ENCODE measurements at regions not wholly inside any gene's neighbourhood (a gene's known extent, or its start where the extent isn't known, plus 50 kb on each side); places are given as distances from the start of the nearest gene placed in this dataset.

- no peaks in the 10 kb centered on the region for H3K27me3 ChIP-seq (replicated peaks in 1 of 7)
- TF ChIP-seq POLR2A (IDR thresholded peaks at IDR 0.05) (no peak), POLR2AphosphoS5 (IDR thresholded peaks at IDR 0.05) (no peak), CTCF (IDR thresholded peaks at IDR 0.05 in 8 of 11, conservative IDR thresholded peaks at IDR 0.05 in 3 of 11) (no peak)
- H3K4me1 ChIP-seq = no peaks in the 10 kb centered on the region
- DNase-seq = no peak
- H3K27ac ChIP-seq = no peak overlapping the region
- intact Hi-C loops (cut with DNase I; ENCODE audit: low total_unique reads) = no loop called here
- WGBS, 5 donors = 21 to 40% (median 29%) methylated on average over 7 of the region's 7 CpGs
- no peak overlapping the region for H3K4me3 ChIP-seq
- H3K9me3 ChIP-seq = peaks cover 0 to 6% (median 0%) of the 10 kb centered on the region in 8 donors
- no peaks in the 10 kb centered on the region for H3K36me3 ChIP-seq
Measured at GRCh38 chr18:39596891-39597290, 2031.3 kb upstream of the CELF4 start.

- TF ChIP-seq CTCF (IDR thresholded peaks at IDR 0.05 in 8 of 11, conservative IDR thresholded peaks at IDR 0.05 in 3 of 11) = no peak
- no peak for TF ChIP-seq POLR2AphosphoS5 (IDR thresholded peaks at IDR 0.05)
- H3K36me3 ChIP-seq = no peaks in the 10 kb centered on the region
Measured at GRCh38 chr18:39596221-39596620, 2030.6 kb upstream of the CELF4 start.

GRCh38 chr18:39594206-39594605, 2028.6 kb upstream of the CELF4 start:
- peaks cover 0 to 6% (median 0%) of the 10 kb centered on the region in 8 donors for H3K9me3 ChIP-seq
- no peaks in the 10 kb centered on the region for H3K4me1 ChIP-seq
- no peak overlapping the region for H3K4me3 ChIP-seq
- intact Hi-C loops (cut with DNase I; ENCODE audit: low total_unique reads) = no loop called here
- H3K36me3 ChIP-seq = no peaks in the 10 kb centered on the region
- DNase-seq = no peak
- TF ChIP-seq CTCF (IDR thresholded peaks at IDR 0.05 in 8 of 11, conservative IDR thresholded peaks at IDR 0.05 in 3 of 11) = no peak
- TF ChIP-seq POLR2A (IDR thresholded peaks at IDR 0.05) = no peak
- TF ChIP-seq POLR2AphosphoS5 (IDR thresholded peaks at IDR 0.05) = no peak
- H3K27ac ChIP-seq = no peak overlapping the region
- no peaks in the 10 kb centered on the region for H3K27me3 ChIP-seq (replicated peaks in 1 of 7)

More at GRCh38 chr18:39596221-39596620, 2030.6 kb upstream of the CELF4 start:
- Histone ChIP-seq H3K4me1 (no peaks in the 10 kb centered on the region), H3K9me3 (peaks cover 0 to 6% (median 0%) of the 10 kb centered on the region in 8 donors), H3K4me3 (no peak overlapping the region), H3K27me3 (replicated peaks in 1 of 7) (no peaks in the 10 kb centered on the region), H3K27ac (no peak overlapping the region)
- intact Hi-C loops (cut with DNase I; ENCODE audit: low total_unique reads) = no loop called here
- DNase-seq = no peak

GRCh38 chr18:39591649-39592048, 2026.1 kb upstream of the CELF4 start:
- no peak for DNase-seq
- Histone ChIP-seq H3K36me3 (no peaks in the 10 kb centered on the region), H3K9me3 (peaks cover 0 to 6% (median 0%) of the 10 kb centered on the region in 8 donors), H3K4me3 (no peak overlapping the region), H3K27me3 (replicated peaks in 1 of 7) (no peaks in the 10 kb centered on the region), H3K27ac (no peak overlapping the region), H3K4me1 (no peaks in the 10 kb centered on the region)
- TF ChIP-seq POLR2AphosphoS5 (IDR thresholded peaks at IDR 0.05) (no peak), CTCF (IDR thresholded peaks at IDR 0.05 in 8 of 11, conservative IDR thresholded peaks at IDR 0.05 in 3 of 11) (no peak), POLR2A (IDR thresholded peaks at IDR 0.05) (no peak)
- intact Hi-C loops (cut with DNase I; ENCODE audit: low total_unique reads) = no loop called here
